COLO668 (cell line): ENCODE measurements at regions not wholly inside any gene's neighbourhood (a gene's known extent, or its start where the extent isn't known, plus 50 kb on each side); places are given as distances from the start of the nearest gene placed in this dataset.

Experiments used
- DNase-seq: peaks from one replicate; lab custom pipeline; 2025; ENCODE audit not compliant: unreplicated experiment; lab: John Stamatoyannopoulos, UW

- DNase-seq: no peak
These were observed 376.9 kb downstream of the PPP3CA start for GRCh38 chr4:100970414-100970813.

- DNase-seq: no peak
These were observed 377.4 kb downstream of the PPP3CA start for GRCh38 chr4:100969925-100970324.

GRCh38 chr4:100968046-100968445 is 379.3 kb downstream of the PPP3CA start:
- no peak for DNase-seq

GRCh38 chr4:100963627-100964026 is 383.7 kb downstream of the PPP3CA start:
- DNase-seq: no peak

GRCh38 chr4:100962698-100963097 is 384.6 kb downstream of the PPP3CA start:
- DNase-seq: no peak

GRCh38 chr4:100960232-100960631 is 387.1 kb downstream of the PPP3CA start:
- DNase-seq: no peak

GRCh38 chr4:100954046-100954445 is 393.3 kb downstream of the PPP3CA start:
- no peak for DNase-seq

- DNase-seq: no peak
These were observed 393.7 kb downstream of the PPP3CA start for GRCh38 chr4:100953616-100954015.

- no peak for DNase-seq
These were observed 394.7 kb downstream of the PPP3CA start for GRCh38 chr4:100952590-100952989.

- DNase-seq: no peak
These were observed 397.9 kb downstream of the PPP3CA start for GRCh38 chr4:100949350-100949935.

- DNase-seq: no peak
These were observed 398.4 kb downstream of the PPP3CA start for GRCh38 chr4:100948911-100949310.

GRCh38 chr4:100945789-100946188 is 401.5 kb downstream of the PPP3CA start:
- DNase-seq: no peak

GRCh38 chr4:100938698-100939097 is 408.6 kb downstream of the PPP3CA start:
- peak; percentile 27 for DNase-seq

GRCh38 chr4:100936661-100937375 is 410.5 kb downstream of the PPP3CA start:
- no peak for DNase-seq

- no peak for DNase-seq
These were observed 412.2 kb downstream of the PPP3CA start for GRCh38 chr4:100935090-100935489.

- no peak for DNase-seq
These were observed 413.7 kb downstream of the PPP3CA start for GRCh38 chr4:100933628-100934027.

GRCh38 chr4:100929758-100930157 is 411.9 kb upstream of the EMCN start:
- peak; percentile 39 for DNase-seq

- DNase-seq: no peak
These were observed 411.3 kb upstream of the EMCN start for GRCh38 chr4:100929135-100929534.

- no peak for DNase-seq
These were observed 408.4 kb upstream of the EMCN start for GRCh38 chr4:100926039-100926717.

- DNase-seq: no peak
These were observed 395.9 kb upstream of the EMCN start for GRCh38 chr4:100913685-100914084.

GRCh38 chr4:100908540-100908939 is 390.7 kb upstream of the EMCN start:
- DNase-seq: no peak
